ENCODE measurements at regions not wholly inside any gene's neighbourhood (a gene's known extent, or its start where the extent isn't known, plus 50 kb on each side); places are given as distances from the start of the nearest gene placed in this dataset.

- Histone ChIP-seq H3K27ac (ENCODE audit: low read depth, low read length) (no peak overlapping the region), H3K4me3 (ENCODE audit: low read depth, low read length) (no peak overlapping the region), H2AFZ (ENCODE audit: insufficient read depth, low read length, poor library complexity) (no peak overlapping the region), H3K14ac (ENCODE audit: low read length) (no peak overlapping the region), H4K12ac (ENCODE audit: low read depth, low read length) (no peak overlapping the region), H4K8ac (ENCODE audit: low read depth, low read length) (no peak overlapping the region), H3K79me1 (ENCODE audit: low read length) (no peaks in the 10 kb centered on the region), H4K91ac (ENCODE audit: low read depth, low read length) (no peak overlapping the region), H3K18ac (ENCODE audit: low read length) (no peak overlapping the region), H2BK120ac (ENCODE audit: insufficient read depth, low read length, poor library complexity) (no peak overlapping the region), H2AK5ac (ENCODE audit: low read length) (no peak overlapping the region), H3K4ac (ENCODE audit: low read depth, low read length) (no peak overlapping the region), H3K4me2 (ENCODE audit: low read length) (no peak overlapping the region), H2BK12ac (ENCODE audit: low read length) (no peak overlapping the region), H3K27me3 (ENCODE audit: insufficient read depth, low read length) (no peaks in the 10 kb centered on the region), H3K4me1 (ENCODE audit: control insufficient read depth in 1 of 2, insufficient read depth in 2 of 2, low read length in 2 of 2) (no peaks in the 10 kb centered on the region), H3K36me3 (ENCODE audit: control insufficient read depth in 1 of 2, insufficient read depth in 2 of 2, low read length in 2 of 2) (no peaks in the 10 kb centered on the region), H3K23ac (ENCODE audit: low read length) (no peak overlapping the region), H2BK5ac (ENCODE audit: low read depth, low read length, poor library complexity) (no peak overlapping the region), H3K9me3 (ENCODE audit: insufficient read depth, low read depth, low read length) (no peaks in the 10 kb centered on the region), H3K9ac (ENCODE audit: low read length) (no peak overlapping the region), H3K79me2 (ENCODE audit: control insufficient read depth, insufficient read depth, low read length, poor library complexity) (no peaks in the 10 kb centered on the region)
- no peak for DNase-seq
- WGBS (ENCODE audit: extremely low coverage, insufficient coverage, insufficient read length): no CpG with 5 or more reads among the region's 2 CpGs
These were observed 1200.4 kb downstream of the DIAPH3 start for GRCh38 chr13:58963321-58963720.

GRCh38 chr13:58964048-58964447 lies 1199.7 kb downstream of the DIAPH3 start:
- Histone ChIP-seq H2AFZ (ENCODE audit: insufficient read depth, low read length, poor library complexity) (no peak overlapping the region), H3K4me3 (ENCODE audit: low read depth, low read length) (no peak overlapping the region), H3K79me1 (ENCODE audit: low read length) (no peaks in the 10 kb centered on the region), H3K23ac (ENCODE audit: low read length) (no peak overlapping the region), H4K12ac (ENCODE audit: low read depth, low read length) (no peak overlapping the region), H3K18ac (ENCODE audit: low read length) (no peak overlapping the region), H3K27me3 (ENCODE audit: insufficient read depth, low read length) (no peaks in the 10 kb centered on the region), H4K8ac (ENCODE audit: low read depth, low read length) (no peak overlapping the region), H4K91ac (ENCODE audit: low read depth, low read length) (no peak overlapping the region), H3K27ac (ENCODE audit: low read depth, low read length) (no peak overlapping the region), H3K9me3 (ENCODE audit: insufficient read depth, low read depth, low read length) (no peaks in the 10 kb centered on the region), H3K9ac (ENCODE audit: low read length) (no peak overlapping the region), H2BK12ac (ENCODE audit: low read length) (no peak overlapping the region), H3K4ac (ENCODE audit: low read depth, low read length) (no peak overlapping the region), H3K4me2 (ENCODE audit: low read length) (no peak overlapping the region), H3K36me3 (ENCODE audit: control insufficient read depth in 1 of 2, insufficient read depth in 2 of 2, low read length in 2 of 2) (peaks cover 0 to under 1% of the 10 kb centered on the region in 2 experiments), H2BK5ac (ENCODE audit: low read depth, low read length, poor library complexity) (no peak overlapping the region), H3K79me2 (ENCODE audit: control insufficient read depth, insufficient read depth, low read length, poor library complexity) (no peaks in the 10 kb centered on the region), H2BK120ac (ENCODE audit: insufficient read depth, low read length, poor library complexity) (no peak overlapping the region), H2AK5ac (ENCODE audit: low read length) (no peak overlapping the region), H3K14ac (ENCODE audit: low read length) (no peak overlapping the region), H3K4me1 (ENCODE audit: control insufficient read depth in 1 of 2, insufficient read depth in 2 of 2, low read length in 2 of 2) (no peaks in the 10 kb centered on the region)
- no CpG with 5 or more reads among the region's 3 CpGs for WGBS (ENCODE audit: extremely low coverage, insufficient coverage, insufficient read length)
- DNase-seq: no peak

GRCh38 chr13:58977085-58977484 lies 1186.6 kb downstream of the DIAPH3 start:
- Histone ChIP-seq H3K23ac (ENCODE audit: low read length) (no peak overlapping the region), H2BK120ac (ENCODE audit: insufficient read depth, low read length, poor library complexity) (no peak overlapping the region), H3K4me1 (ENCODE audit: control insufficient read depth in 1 of 2, insufficient read depth in 2 of 2, low read length in 2 of 2) (no peaks in the 10 kb centered on the region), H2BK12ac (ENCODE audit: low read length) (no peak overlapping the region), H3K4me2 (ENCODE audit: low read length) (no peak overlapping the region), H3K9ac (ENCODE audit: low read length) (no peak overlapping the region), H4K91ac (ENCODE audit: low read depth, low read length) (no peak overlapping the region), H2BK5ac (ENCODE audit: low read depth, low read length, poor library complexity) (no peak overlapping the region), H3K79me1 (ENCODE audit: low read length) (no peaks in the 10 kb centered on the region), H3K27ac (ENCODE audit: low read depth, low read length) (no peak overlapping the region), H3K4ac (ENCODE audit: low read depth, low read length) (no peak overlapping the region), H3K14ac (ENCODE audit: low read length) (no peak overlapping the region), H3K27me3 (ENCODE audit: insufficient read depth, low read length) (no peaks in the 10 kb centered on the region), H4K12ac (ENCODE audit: low read depth, low read length) (no peak overlapping the region), H3K9me3 (ENCODE audit: insufficient read depth, low read depth, low read length) (no peaks in the 10 kb centered on the region), H2AFZ (ENCODE audit: insufficient read depth, low read length, poor library complexity) (no peak overlapping the region), H2AK5ac (ENCODE audit: low read length) (no peak overlapping the region), H4K8ac (ENCODE audit: low read depth, low read length) (no peak overlapping the region), H3K36me3 (ENCODE audit: control insufficient read depth in 1 of 2, insufficient read depth in 2 of 2, low read length in 2 of 2) (no peaks in the 10 kb centered on the region), H3K79me2 (ENCODE audit: control insufficient read depth, insufficient read depth, low read length, poor library complexity) (no peaks in the 10 kb centered on the region), H3K18ac (ENCODE audit: low read length) (no peak overlapping the region), H3K4me3 (ENCODE audit: low read depth, low read length) (no peak overlapping the region)
- DNase-seq: no peak
- no CpG with 5 or more reads among the region's 6 CpGs for WGBS (ENCODE audit: extremely low coverage, insufficient coverage, insufficient read length)

- no peak overlapping the region for H3K23ac ChIP-seq (ENCODE audit: low read length)
- no peak overlapping the region for H4K12ac ChIP-seq (ENCODE audit: low read depth, low read length)
- no peak overlapping the region for H3K9ac ChIP-seq (ENCODE audit: low read length)
- no peak overlapping the region for H4K8ac ChIP-seq (ENCODE audit: low read depth, low read length)
- DNase-seq: no peak
- H4K91ac ChIP-seq (ENCODE audit: low read depth, low read length): no peak overlapping the region
- no peaks in the 10 kb centered on the region for H3K27me3 ChIP-seq (ENCODE audit: insufficient read depth, low read length)
- no peaks in the 10 kb centered on the region for H3K9me3 ChIP-seq (ENCODE audit: insufficient read depth, low read depth, low read length)
- whole genome bisulfite sequencing (ENCODE audit: extremely low coverage, insufficient coverage, insufficient read length): no CpG with 5 or more reads among the region's 1 CpG
- H3K4me2 ChIP-seq (ENCODE audit: low read length): no peak overlapping the region
- H2AK5ac ChIP-seq (ENCODE audit: low read length): no peak overlapping the region
- H3K14ac ChIP-seq (ENCODE audit: low read length): no peak overlapping the region
- H3K27ac ChIP-seq (ENCODE audit: low read depth, low read length): no peak overlapping the region
- no peaks in the 10 kb centered on the region for H3K79me2 ChIP-seq (ENCODE audit: control insufficient read depth, insufficient read depth, low read length, poor library complexity)
- no peaks in the 10 kb centered on the region for H3K79me1 ChIP-seq (ENCODE audit: low read length)
- H2BK5ac ChIP-seq (ENCODE audit: low read depth, low read length, poor library complexity): no peak overlapping the region
- H2BK12ac ChIP-seq (ENCODE audit: low read length): no peak overlapping the region
- no peaks in the 10 kb centered on the region for H3K4me1 ChIP-seq (ENCODE audit: control insufficient read depth in 1 of 2, insufficient read depth in 2 of 2, low read length in 2 of 2)
- no peak overlapping the region for H2AFZ ChIP-seq (ENCODE audit: insufficient read depth, low read length, poor library complexity)
- no peaks in the 10 kb centered on the region for H3K36me3 ChIP-seq (ENCODE audit: control insufficient read depth in 1 of 2, insufficient read depth in 2 of 2, low read length in 2 of 2)
- no peak overlapping the region for H3K4ac ChIP-seq (ENCODE audit: low read depth, low read length)
- no peak overlapping the region for H3K18ac ChIP-seq (ENCODE audit: low read length)
- H3K4me3 ChIP-seq (ENCODE audit: low read depth, low read length): no peak overlapping the region
- no peak overlapping the region for H2BK120ac ChIP-seq (ENCODE audit: insufficient read depth, low read length, poor library complexity)
These were observed 1185.4 kb downstream of the DIAPH3 start for GRCh38 chr13:58978331-58978730.

Data from trophoblast cell (in vitro differentiated cells and primary cell).